Fibroblast of mammary gland (primary cell): ENCODE measurements at regions not wholly inside any gene's neighbourhood (a gene's known extent, or its start where the extent isn't known, plus 50 kb on each side); places are given as distances from the start of the nearest gene placed in this dataset.

Experiments
- DNase-seq: peaks from one replicate; pipeline ENCODE4 v3.0.0-alpha.2; 2010; ENCODE audit warnings: low read depth
- H3K4me3 ChIP-seq: 2 replicates; pipeline ENCODE4 v1.5.1; 2011; ENCODE audit warnings: low read depth, mild to moderate bottlenecking, low read length, moderate library complexity; ENCODE audit not compliant: control insufficient read depth
- TF ChIP-seq, protein P1 (sequence below): conservative IDR thresholded peaks from 2 replicates; pipeline ENCODE4 v1.5.1; 2011; ENCODE audit warnings: low read depth, low read length, inconsistent platforms; ENCODE audit not compliant: control insufficient read depth, insufficient read depth

GRCh38 chr6:7664003-7664402, 61.9 kb upstream of the BMP6 start:
- DNase-seq = no peak
- H3K4me3 ChIP-seq = no peak overlapping the region
- TF ChIP-seq, protein P1, sequence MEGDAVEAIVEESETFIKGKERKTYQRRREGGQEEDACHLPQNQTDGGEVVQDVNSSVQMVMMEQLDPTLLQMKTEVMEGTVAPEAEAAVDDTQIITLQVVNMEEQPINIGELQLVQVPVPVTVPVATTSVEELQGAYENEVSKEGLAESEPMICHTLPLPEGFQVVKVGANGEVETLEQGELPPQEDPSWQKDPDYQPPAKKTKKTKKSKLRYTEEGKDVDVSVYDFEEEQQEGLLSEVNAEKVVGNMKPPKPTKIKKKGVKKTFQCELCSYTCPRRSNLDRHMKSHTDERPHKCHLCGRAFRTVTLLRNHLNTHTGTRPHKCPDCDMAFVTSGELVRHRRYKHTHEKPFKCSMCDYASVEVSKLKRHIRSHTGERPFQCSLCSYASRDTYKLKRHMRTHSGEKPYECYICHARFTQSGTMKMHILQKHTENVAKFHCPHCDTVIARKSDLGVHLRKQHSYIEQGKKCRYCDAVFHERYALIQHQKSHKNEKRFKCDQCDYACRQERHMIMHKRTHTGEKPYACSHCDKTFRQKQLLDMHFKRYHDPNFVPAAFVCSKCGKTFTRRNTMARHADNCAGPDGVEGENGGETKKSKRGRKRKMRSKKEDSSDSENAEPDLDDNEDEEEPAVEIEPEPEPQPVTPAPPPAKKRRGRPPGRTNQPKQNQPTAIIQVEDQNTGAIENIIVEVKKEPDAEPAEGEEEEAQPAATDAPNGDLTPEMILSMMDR = no peak

DNA sequence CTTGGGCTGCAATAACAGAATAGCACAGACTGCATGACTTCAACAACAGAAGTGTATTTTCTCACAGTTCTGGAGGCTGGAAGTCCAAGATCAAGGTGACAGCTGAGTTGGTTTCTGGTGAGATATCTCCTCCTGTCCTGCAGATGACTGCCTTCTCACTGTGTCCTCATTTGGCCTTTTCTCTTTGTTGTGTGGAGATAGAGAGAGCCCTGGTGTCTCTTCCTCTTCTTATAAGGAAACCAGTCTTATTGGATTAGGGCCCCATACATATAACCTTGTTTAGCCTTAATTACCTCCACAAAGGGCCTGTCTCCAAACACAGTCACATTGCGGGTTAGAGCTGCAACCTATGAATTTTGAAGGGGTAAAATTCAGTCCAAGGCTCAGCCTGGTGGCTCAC, 57.0 kb upstream of the BMP6 start:
- no peak for DNase-seq

GRCh38 chr6:7669742-7670141, 56.2 kb upstream of the BMP6 start:
- TF ChIP-seq, protein P1 = no peak
- no peak for DNase-seq
- H3K4me3 ChIP-seq = no peak overlapping the region

More for the DNA sequence above, 57.0 kb upstream of the BMP6 start:
- no peak overlapping the region for H3K4me3 ChIP-seq
- TF ChIP-seq, protein P1 = no peak

GRCh38 chr6:7671076-7671475, 54.8 kb upstream of the BMP6 start:
- no peak overlapping the region for H3K4me3 ChIP-seq
- TF ChIP-seq, protein P1 = no peak
- DNase-seq = peak; percentile 91

DNA sequence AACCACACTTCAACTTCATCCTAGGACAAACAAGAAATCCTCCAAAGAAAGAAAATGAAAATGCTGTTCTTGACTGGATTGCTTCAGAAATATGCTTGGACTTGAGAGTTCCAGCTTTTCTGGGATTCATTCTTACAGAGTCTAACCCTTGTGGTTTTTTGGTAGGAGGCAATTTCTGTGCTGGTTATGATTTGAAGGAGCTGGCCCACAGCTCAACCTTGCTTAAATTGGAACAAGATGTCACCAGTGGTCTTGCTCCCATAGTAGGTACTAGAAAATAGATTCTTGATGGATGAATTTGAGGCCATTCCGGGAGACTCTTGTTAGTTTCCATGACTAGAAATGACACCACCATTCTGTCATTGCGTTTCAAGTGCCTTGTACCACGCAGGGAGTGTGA, 54.3 kb upstream of the BMP6 start:
- TF ChIP-seq, protein P1 = no peak
- H3K4me3 ChIP-seq = no peak overlapping the region
- peak; percentile 77 for DNase-seq

GRCh38 chr6:7672066-7673062, 53.5 kb upstream of the BMP6 start:
- TF ChIP-seq, protein P1 = no peak
- DNase-seq = peak; percentile 63
- peak overlapping the region; percentile 38 for H3K4me3 ChIP-seq
